GM12878 (cell line): ENCODE measurements at regions not wholly inside any gene's neighbourhood (a gene's known extent, or its start where the extent isn't known, plus 50 kb on each side); places are given as distances from the start of the nearest gene placed in this dataset.

Experiments used
- ATAC-seq: fragments of 200-7000 bp; cut with Tn5 transposase; 3 replicates; pipeline ENCODE4 v1.9.1; 2020; ENCODE audit warnings: mild to moderate bottlenecking, moderate library complexity
- BruUV-seq: library from RNA; stranded (reverse); fragments of 400-500 nt; replicated peaks from 2 replicates; lab custom pipeline; 2021; lab: Mats Ljungman, UMichigan
- CTCF ChIA-PET: fragments of 300-600 bp; sonication (Branson Sonifier 250); formaldehyde crosslinking; extraction: SDS; loops from one replicate; lab custom pipeline; 2021; ENCODE audit warnings: inconsistent platforms; lab: Yijun Ruan, JAX
- POLR2A ChIA-PET: fragments of 350-600 bp; formaldehyde crosslinking; extraction: SDS; loops from one replicate; lab custom pipeline; 2021; ENCODE audit warnings: inconsistent platforms; lab: Charles Lee
- RAD21 ChIA-PET: fragments of 300-600 bp; sonication (Branson Sonifier 250); formaldehyde crosslinking; loops from one replicate; lab custom pipeline; 2023; ENCODE audit warnings: antibody characterized with exemption; ENCODE audit not compliant: unreplicated experiment; lab: Charles Lee
- SMC1A ChIA-PET: fragments of 300-600 bp; sonication (Branson Sonifier 250); formaldehyde crosslinking; loops from one replicate; lab custom pipeline; 2023; ENCODE audit not compliant: unreplicated experiment, uncharacterized antibody; lab: Charles Lee
- DNase-seq: peaks from one replicate; pipeline ENCODE4 v3.0.0-alpha.2; 2011; ENCODE audit warnings: low read depth, low spot score
- FAIRE-seq: peaks from 3 replicates; lab custom pipeline; 2011; peaks lifted over from hg19 to GRCh38; lab: Jason Lieb, UNC
- H2AFZ ChIP-seq: 2 replicates; pipeline ENCODE4 v1.6.0; 2011; ENCODE audit warnings: low read depth, low read length, control low read depth; ENCODE audit not compliant: control insufficient read depth
- H3K27ac ChIP-seq: 2 replicates; pipeline ENCODE4 v1.5.1; 2011; ENCODE audit warnings: control low read depth; ENCODE audit not compliant: control insufficient read depth, insufficient read depth
- H3K27me3 ChIP-seq, 2 experiments: replicated peaks in 1 of 2; 2 replicates each; pipeline versions ENCODE4 v1.6.0 to v1.6.1; 2011; ENCODE audit warnings: low read length in 1 of 2; ENCODE audit not compliant: control insufficient read depth in 2 of 2, insufficient read depth in 2 of 2
- H3K36me3 ChIP-seq, 2 experiments: 2 replicates each; pipeline ENCODE4 v1.5.1; 2011; ENCODE audit warnings: low read length in 1 of 2; ENCODE audit not compliant: control insufficient read depth in 2 of 2, insufficient read depth in 2 of 2
- H3K4me1 ChIP-seq: 2 replicates; pipeline ENCODE4 v1.6.1; 2011; ENCODE audit warnings: mild to moderate bottlenecking, low read length, moderate library complexity, mixed read lengths; ENCODE audit not compliant: control insufficient read depth, insufficient read depth
- H3K4me2 ChIP-seq: 2 replicates; pipeline ENCODE4 v1.6.0; 2011; ENCODE audit warnings: control low read depth; ENCODE audit not compliant: control insufficient read depth, insufficient read depth
- H3K4me3 ChIP-seq: fragments of 200-600 bp; sonication (generic); 2 replicates; pipeline ENCODE4 v1.5.1; 2016
- H3K79me2 ChIP-seq: 2 replicates; pipeline ENCODE4 v1.6.0; 2011; ENCODE audit warnings: low read length; ENCODE audit not compliant: control insufficient read depth, insufficient read depth
- H3K9ac ChIP-seq: 2 replicates; pipeline ENCODE4 v1.8.0; 2011; ENCODE audit warnings: low read length, control low read depth, mixed read lengths; ENCODE audit not compliant: control insufficient read depth, insufficient read depth
- H3K9me3 ChIP-seq: replicated peaks from 3 replicates; pipeline ENCODE4 v1.5.1; 2011; ENCODE audit warnings: mild to moderate bottlenecking, low read length; ENCODE audit not compliant: control insufficient read depth, insufficient read depth
- H4K20me1 ChIP-seq: 2 replicates; pipeline ENCODE4 v1.6.0; 2011; ENCODE audit not compliant: control insufficient read depth, insufficient read depth
- BRCA1 ChIP-seq: IDR thresholded peaks from 2 replicates; pipeline ENCODE4 v1.6.1; 2011; ENCODE audit warnings: low read depth, low read length, improper control_type of control experiment
- EED ChIP-seq: sonication (generic); IDR thresholded peaks from 2 replicates; pipeline ENCODE4 v1.6.1; 2016; ENCODE audit warnings: antibody characterized with exemption, low read depth
- HDAC2 ChIP-seq: fragments of 200-600 bp; sonication (generic); IDR thresholded peaks from 2 replicates; pipeline ENCODE4 v1.6.1; 2017
- HDAC6 ChIP-seq: fragments of 200-600 bp; sonication (generic); IDR thresholded peaks from one replicate; pipeline ENCODE4 v1.8.0; 2017; ENCODE audit warnings: antibody characterized with exemption; ENCODE audit not compliant: unreplicated experiment
- KAT2A ChIP-seq: conservative IDR thresholded peaks from 2 replicates; pipeline ENCODE4 v1.6.1; 2011; ENCODE audit warnings: low read depth, low read length; ENCODE audit not compliant: control insufficient read depth
- MTA2 ChIP-seq: fragments of 450-650 bp; IDR thresholded peaks from 2 replicates; pipeline ENCODE4 v1.6.1; 2016; ENCODE audit warnings: low read depth, mild to moderate bottlenecking, moderate library complexity
- NFIC ChIP-seq: IDR thresholded peaks from 2 replicates; pipeline ENCODE4 v1.6.1; 2012; ENCODE audit warnings: low read depth, mild to moderate bottlenecking, inconsistent platforms, low read length, moderate library complexity
- NFYB ChIP-seq: IDR thresholded peaks from 2 replicates; pipeline ENCODE4 v1.6.1; 2011; ENCODE audit warnings: low read depth, mild to moderate bottlenecking, low read length, improper control_type of control experiment, moderate library complexity; ENCODE audit not compliant: insufficient read depth
- SP1 ChIP-seq: IDR thresholded peaks from one replicate; pipeline ENCODE4 v1.6.1; 2011; ENCODE audit warnings: low read depth, low read length
- USF1 ChIP-seq: IDR thresholded peaks from 2 replicates; pipeline ENCODE4 v1.6.1; 2011; ENCODE audit warnings: borderline replicate concordance, low read depth, mild to moderate bottlenecking, moderate library complexity, mixed read lengths, low read length; ENCODE audit not compliant: insufficient read depth; ENCODE audit errors: extremely low read length
- ZNF207 ChIP-seq: fragments of 450-650 bp; IDR thresholded peaks from 2 replicates; pipeline ENCODE4 v1.6.1; 2014; ENCODE audit warnings: antibody characterized with exemption, mild to moderate bottlenecking, borderline replicate concordance
- WGBS: methylation state at CpG from one replicate; pipeline ENCODE4 v1.1.6; 2016; ENCODE audit warnings: low lambda C conversion rate; ENCODE audit not compliant: insufficient replicate concordance, insufficient coverage; ENCODE audit errors: missing lambda C conversion rate; 5-methylcytosine and 5-hydroxymethylcytosine counted together
- in situ Hi-C: fragments of 300-500 bp; cut with MboI; formaldehyde crosslinking; loops from 9 replicates; pipeline ENCODE4 v1.14.3; 2018; ENCODE audit warnings: mixed read lengths
- intact Hi-C: fragments of 100-400 bp; cut with micrococcal nuclease; formaldehyde crosslinking; loops from one replicate; pipeline ENCODE4 v1.14.2; 2022; ENCODE audit not compliant: unreplicated experiment
- TF ChIP-seq, protein P1 (sequence below): fragments of 450-650 bp; formaldehyde crosslinking; IDR thresholded peaks from 2 replicates; pipeline ENCODE4 v1.5.0; 2022; ENCODE audit warnings: mild to moderate bottlenecking, missing genetic modification characterization

GRCh38 chr12:86473231-86473630 lies 217.0 kb upstream of the MGAT4C start:
- Histone ChIP-seq H3K4me3 (no peak overlapping the region), H3K36me3 (no peaks in the 10 kb centered on the region), H3K9ac (no peak overlapping the region), H2AFZ (no peak overlapping the region), H3K27ac (no peak overlapping the region), H4K20me1 (no peaks in the 10 kb centered on the region), H3K4me1 (no peaks in the 10 kb centered on the region), H3K9me3 (no peaks in the 10 kb centered on the region), H3K79me2 (no peaks in the 10 kb centered on the region), H3K27me3 (no peaks in the 10 kb centered on the region), H3K4me2 (no peak overlapping the region)
- no peak for ATAC-seq
- ChIA-PET SMC1A (interaction anchor here (0.7 kb wide), 1 partner anchor 87 kb away, joined by 3 read pairs; no protein-coding TSS in a partner anchor), POLR2A (no interaction called here), RAD21 (no interaction called here), CTCF (no interaction called here)
- in situ Hi-C loops, result no loop called here
- DNase-seq, result no peak
- BruUV-seq, result no TSS peak
- no peak for FAIRE-seq
- no peak for TF ChIP-seq USF1
- TF ChIP-seq HDAC2, result no peak
- TF ChIP-seq EED, result no peak
- no peak for TF ChIP-seq BRCA1
- no peak for TF ChIP-seq ZNF207
- TF ChIP-seq HDAC6, result no peak
- 0% methylated on average over 2 of the region's 2 CpGs for WGBS
- intact Hi-C loops, result no loop called here

- 0% methylated on average over 2 of the region's 2 CpGs for WGBS
- POLR2A ChIA-PET, result no interaction called here
- TF ChIP-seq KAT2A, result no peak
- TF ChIP-seq NFIC, result no peak
- TF ChIP-seq SP1, result no peak
- TF ChIP-seq, protein P1, sequence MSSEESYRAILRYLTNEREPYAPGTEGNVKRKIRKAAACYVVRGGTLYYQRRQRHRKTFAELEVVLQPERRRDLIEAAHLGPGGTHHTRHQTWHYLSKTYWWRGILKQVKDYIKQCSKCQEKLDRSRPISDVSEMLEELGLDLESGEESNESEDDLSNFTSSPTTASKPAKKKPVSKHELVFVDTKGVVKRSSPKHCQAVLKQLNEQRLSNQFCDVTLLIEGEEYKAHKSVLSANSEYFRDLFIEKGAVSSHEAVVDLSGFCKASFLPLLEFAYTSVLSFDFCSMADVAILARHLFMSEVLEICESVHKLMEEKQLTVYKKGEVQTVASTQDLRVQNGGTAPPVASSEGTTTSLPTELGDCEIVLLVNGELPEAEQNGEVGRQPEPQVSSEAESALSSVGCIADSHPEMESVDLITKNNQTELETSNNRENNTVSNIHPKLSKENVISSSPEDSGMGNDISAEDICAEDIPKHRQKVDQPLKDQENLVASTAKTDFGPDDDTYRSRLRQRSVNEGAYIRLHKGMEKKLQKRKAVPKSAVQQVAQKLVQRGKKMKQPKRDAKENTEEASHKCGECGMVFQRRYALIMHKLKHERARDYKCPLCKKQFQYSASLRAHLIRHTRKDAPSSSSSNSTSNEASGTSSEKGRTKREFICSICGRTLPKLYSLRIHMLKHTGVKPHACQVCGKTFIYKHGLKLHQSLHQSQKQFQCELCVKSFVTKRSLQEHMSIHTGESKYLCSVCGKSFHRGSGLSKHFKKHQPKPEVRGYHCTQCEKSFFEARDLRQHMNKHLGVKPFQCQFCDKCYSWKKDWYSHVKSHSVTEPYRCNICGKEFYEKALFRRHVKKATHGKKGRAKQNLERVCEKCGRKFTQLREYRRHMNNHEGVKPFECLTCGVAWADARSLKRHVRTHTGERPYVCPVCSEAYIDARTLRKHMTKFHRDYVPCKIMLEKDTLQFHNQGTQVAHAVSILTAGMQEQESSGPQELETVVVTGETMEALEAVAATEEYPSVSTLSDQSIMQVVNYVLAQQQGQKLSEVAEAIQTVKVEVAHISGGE, result no peak
- no peak for TF ChIP-seq MTA2
- no peak for TF ChIP-seq NFYB
- TF ChIP-seq, all 136 proteins: peak for 0
- BruUV-seq, result no TSS peak
- H3K4me3 ChIP-seq, result no peak overlapping the region
- RAD21 ChIA-PET, result no interaction called here
- H3K27ac ChIP-seq, result no peak overlapping the region
- CTCF ChIA-PET, result no interaction called here
- in situ Hi-C loops, result no loop called here
- no peak overlapping the region for H2AFZ ChIP-seq
- intact Hi-C loops, result no loop called here
- FAIRE-seq (no peak), ATAC-seq (no peak), DNase-seq (no peak)
- no peaks in the 10 kb centered on the region for H3K79me2 ChIP-seq
- SMC1A ChIA-PET, result interaction anchor here (0.6 to 0.8 kb wide), 2 partner anchors 9 to 1389 kb away, joined by 3 to 4 read pairs; no protein-coding TSS in a partner anchor
- H3K4me2 ChIP-seq, result no peak overlapping the region
- no peaks in the 10 kb centered on the region for H3K4me1 ChIP-seq
- H4K20me1 ChIP-seq, result no peaks in the 10 kb centered on the region
- H3K27me3 ChIP-seq, result no peaks in the 10 kb centered on the region
- no peaks in the 10 kb centered on the region for H3K9me3 ChIP-seq
- H3K9ac ChIP-seq, result no peak overlapping the region
- H3K36me3 ChIP-seq, result no peaks in the 10 kb centered on the region
These were observed 200.6 kb upstream of the MGAT4C start for GRCh38 chr12:86456776-86457175.
